ENCODE measurements at regions not wholly inside any gene's neighbourhood (a gene's known extent, or its start where the extent isn't known, plus 50 kb on each side); places are given as distances from the start of the nearest gene placed in this dataset.

DNA sequence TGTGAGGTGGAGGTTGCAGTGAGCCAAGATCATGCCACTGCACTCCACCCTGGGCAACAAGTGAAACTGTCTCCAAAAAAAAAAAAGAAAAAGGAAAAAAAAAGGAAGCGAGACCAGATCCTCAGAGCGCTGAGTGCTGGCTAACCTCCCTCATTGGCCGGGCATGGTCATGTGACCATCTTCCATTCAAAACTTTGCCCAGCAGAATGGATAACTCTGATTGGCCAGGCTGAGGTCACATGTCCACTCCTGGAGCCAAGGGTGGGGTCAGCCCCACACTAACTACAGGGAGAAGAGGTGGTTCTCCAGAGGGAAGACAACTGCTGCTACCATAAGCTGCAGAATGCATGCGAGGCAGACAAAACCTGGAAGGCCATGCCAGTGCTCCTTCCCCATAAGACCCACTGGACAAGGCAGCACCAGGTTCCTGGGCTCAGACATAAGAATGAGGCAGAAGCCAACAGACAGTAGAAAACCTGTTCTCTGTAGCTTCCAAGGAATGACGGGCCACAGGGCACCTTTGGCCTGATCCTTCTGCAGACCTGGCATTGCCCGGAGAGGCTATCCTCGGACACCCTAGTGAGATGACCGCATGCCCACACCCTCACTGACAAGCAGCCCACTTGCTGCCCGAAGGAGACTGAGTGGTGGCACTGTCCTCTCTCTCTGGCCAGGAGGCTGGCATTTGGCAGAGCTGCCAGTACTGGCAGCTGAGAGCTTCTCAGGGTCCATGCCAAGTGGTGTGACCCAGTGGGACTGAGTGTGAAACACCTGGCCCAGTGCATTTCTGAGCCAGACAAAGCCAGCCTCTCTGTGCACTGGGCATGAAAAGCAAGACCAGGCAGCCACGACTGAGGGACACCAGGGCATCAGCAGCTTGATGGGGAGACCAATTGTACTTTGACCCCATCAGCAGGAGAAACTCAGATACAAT, 311.9 kb upstream of the SULF2 start:
- no peak for DNase-seq

DNA sequence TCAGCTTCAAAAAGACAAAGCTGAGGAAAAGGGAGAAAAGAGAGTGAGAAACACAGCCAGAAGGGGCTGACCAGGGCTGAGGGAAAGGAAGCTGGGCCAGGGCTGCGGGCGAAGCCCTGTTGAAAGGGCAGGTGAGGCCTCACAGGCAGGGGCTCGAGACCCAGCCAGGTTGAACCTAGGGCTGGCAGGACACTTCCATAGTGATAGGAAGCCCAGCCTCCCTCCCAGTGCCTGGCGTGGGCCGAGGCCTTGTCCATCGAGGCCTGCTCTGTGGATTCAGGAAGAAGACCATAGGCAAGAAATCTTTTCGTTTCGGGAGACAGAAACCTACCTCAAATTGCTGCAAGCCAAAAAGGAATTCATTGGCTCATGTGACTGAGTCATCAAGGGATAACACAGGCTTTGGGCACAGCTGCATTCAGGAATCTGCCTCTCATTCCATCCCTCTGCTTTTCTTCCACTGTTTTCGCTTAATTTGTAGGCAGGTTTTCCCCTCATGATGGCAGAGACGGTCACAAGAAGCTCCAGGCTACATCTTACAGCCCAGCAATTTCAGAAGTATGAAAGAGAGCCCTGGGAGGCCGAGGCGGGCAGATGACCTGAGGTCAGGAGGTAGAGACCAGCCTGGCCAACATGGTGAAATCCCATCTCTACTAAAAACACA, 311.1 kb upstream of the SULF2 start:
- DNase-seq: no peak

- DNase-seq: no peak
Measured at GRCh38 chr20:48094944-48095343, 309.7 kb upstream of the SULF2 start.

- no peak for DNase-seq
Measured at GRCh38 chr20:48094196-48094749, 309.0 kb upstream of the SULF2 start.

GRCh38 chr20:48092596-48093280, 307.5 kb upstream of the SULF2 start:
- no peak for DNase-seq

DNA sequence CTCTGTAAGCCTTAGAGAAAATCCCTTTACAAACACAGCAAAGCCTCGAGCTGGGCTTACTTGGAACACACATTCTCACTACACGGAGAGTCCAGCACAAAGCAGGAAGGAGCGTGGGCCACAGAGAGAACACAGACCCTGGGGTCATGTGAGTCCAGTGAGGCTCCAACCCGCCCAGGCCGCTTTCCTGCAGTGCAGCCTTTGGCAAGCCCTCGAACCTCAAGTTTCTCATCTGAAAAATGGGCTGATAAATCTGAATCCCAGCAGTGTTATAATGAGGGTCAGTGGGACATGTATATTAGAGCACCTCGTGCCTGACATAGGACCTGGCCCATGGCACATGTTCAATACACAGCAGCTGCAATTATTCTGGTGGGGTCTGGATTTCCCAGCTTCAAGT, 305.5 kb upstream of the SULF2 start:
- DNase-seq: no peak

DNA sequence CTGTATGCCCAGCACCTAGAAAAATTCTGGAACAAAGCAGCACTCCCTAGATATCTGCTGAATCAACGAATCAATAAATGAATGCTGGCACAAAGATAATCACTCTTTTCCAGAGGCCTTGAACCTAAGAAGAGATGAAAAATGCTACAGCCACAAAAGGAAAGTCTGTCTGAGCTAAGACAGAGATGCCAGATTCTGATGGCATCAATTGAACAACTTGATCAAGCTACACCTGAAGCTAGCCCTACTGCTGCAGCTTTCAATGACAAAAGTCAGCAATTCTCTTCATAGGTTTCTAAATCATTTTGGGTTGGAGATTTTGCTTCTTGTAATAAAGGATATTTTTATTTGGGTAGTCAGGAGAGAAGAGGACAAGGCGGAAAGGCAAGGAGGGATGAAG, 305.0 kb upstream of the SULF2 start:
- DNase-seq: no peak

GRCh38 chr20:48080583-48080982, 295.3 kb upstream of the SULF2 start:
- no peak for DNase-seq

DNA sequence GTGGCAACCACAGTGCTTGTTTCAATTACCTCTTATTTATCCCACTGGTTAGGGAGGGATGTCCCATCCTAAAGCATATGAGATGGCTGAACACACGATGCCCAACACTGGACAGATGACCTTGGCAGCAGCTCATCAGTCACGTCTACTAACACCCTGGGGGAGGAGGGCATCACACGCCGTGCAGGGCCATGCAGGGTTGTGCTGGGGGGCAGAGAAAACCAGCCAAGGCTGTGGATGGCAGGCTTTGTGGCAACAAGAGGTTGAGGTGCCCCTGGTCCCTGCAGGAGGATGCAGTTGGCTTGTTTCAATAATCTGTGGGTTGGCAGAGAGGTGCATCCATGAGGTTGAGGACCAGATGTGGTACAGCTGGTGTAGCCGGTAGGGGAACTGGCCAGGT, 293.7 kb upstream of the SULF2 start:
- no peak for DNase-seq

- no peak for DNase-seq
Measured at GRCh38 chr20:48076747-48077146, 291.5 kb upstream of the SULF2 start.

GRCh38 chr20:48076247-48076646, 291.0 kb upstream of the SULF2 start:
- DNase-seq: no peak

- DNase-seq: no peak
Measured at GRCh38 chr20:48075591-48076174, 290.4 kb upstream of the SULF2 start.

GRCh38 chr20:48070991-48071652, 285.8 kb upstream of the SULF2 start:
- no peak for DNase-seq

GRCh38 chr20:48069596-48069995, 284.3 kb upstream of the SULF2 start:
- no peak for DNase-seq

DNA sequence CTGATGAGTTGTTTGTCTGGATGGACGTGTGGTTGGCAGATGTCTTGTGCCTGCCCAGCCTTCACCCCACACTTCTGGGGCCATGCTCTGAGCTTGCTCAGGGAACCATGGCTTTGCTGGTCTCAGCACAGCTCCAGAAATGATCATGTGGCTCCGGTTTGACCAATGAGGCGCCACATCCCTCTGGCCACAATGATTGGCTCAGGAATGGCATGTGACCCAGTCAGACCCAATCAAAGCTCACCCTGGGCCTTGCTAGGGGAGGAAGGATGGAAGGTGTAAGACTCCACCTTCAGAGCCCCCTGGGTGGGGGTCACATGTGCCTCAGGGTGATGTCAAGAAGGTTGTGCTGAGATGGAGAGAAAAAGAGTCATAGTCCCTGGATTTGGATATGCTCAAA, 281.6 kb upstream of the SULF2 start:
- no peak for DNase-seq

GRCh38 chr20:48066246-48066645, 281.0 kb upstream of the SULF2 start:
- no peak for DNase-seq

GRCh38 chr20:48065833-48066232, 280.6 kb upstream of the SULF2 start:
- DNase-seq: no peak

DNA sequence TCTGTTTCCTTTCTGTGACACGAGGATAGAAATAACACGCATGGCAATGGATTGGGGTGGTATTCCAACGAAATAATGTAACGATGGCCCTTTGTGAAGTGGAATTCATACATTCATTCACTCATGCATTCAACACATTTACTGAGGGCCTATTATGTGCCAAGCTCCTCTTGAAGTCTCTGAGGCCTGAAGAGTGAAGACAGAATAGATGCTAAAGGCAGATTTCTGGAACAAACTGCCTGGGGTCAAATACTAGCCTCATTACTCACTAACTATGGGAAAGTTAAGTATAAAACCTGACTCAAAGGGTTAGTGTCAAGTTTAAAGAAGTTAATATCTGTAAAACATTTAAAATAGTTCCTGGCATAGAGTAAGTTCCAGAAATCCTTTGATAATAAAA, 279.6 kb upstream of the SULF2 start:
- DNase-seq: no peak

DNA sequence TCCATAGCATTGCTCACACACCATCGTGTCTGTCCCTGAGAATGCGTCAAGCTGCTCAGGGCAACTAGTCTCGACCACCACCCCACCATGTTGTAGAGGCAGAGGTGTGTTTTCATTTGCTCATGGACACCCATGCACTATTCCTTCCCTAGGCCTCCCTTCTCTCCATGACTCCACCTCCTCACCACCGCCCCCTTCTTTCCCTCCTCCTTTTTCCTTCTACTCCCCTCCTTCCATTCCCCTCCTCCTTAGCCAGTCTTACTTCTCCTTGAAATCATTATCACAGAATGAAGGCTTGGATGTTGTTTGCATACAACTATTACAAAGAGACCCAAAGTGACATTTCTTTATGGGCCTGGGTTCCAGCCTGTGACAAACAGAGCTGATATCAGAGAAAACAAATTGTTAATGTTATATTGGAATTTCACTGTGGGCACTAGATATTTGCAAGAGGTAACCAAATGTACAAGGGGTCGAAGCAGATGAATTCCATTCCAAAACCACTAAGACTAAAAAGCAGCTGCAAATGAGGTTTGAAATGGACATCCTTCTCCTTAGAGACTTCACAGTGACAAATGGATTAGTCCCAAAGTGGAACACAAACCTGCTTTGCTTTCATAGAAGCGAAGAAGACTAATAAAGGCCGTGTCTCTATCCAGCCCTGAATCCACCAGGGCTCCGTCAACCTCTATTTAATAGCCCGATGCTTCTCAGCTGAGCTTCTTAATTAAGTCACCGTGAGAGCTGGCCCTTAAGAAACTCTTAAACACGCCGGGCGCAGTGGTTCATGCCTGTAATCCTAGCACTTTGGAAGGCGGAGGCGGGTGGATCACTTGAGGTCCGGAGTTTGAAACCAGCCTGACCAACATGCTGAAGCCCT, 275.8 kb upstream of the SULF2 start:
- DNase-seq: no peak

- no peak for DNase-seq
Measured at GRCh38 chr20:48058611-48059559, 273.6 kb upstream of the SULF2 start.

Measured in NCI-H1105 (cell line).